Mesendoderm (in vitro differentiated cells): ENCODE measurements at regions not wholly inside any gene's neighbourhood (a gene's known extent, or its start where the extent isn't known, plus 50 kb on each side); places are given as distances from the start of the nearest gene placed in this dataset.

ENCODE experiments used
- DNase-seq: peaks from one replicate; pipeline ENCODE4 v3.0.0; 2013
- H2AK5ac ChIP-seq: 2 replicates; pipeline ENCODE4 v1.6.1; 2013; ENCODE audit warnings: low read length, inconsistent platforms
- H2BK120ac ChIP-seq: 2 replicates; pipeline ENCODE4 v1.6.1; 2013; ENCODE audit warnings: low read depth, mild to moderate bottlenecking, low read length, moderate library complexity, mixed read lengths
- H2BK15ac ChIP-seq: replicated peaks from 2 replicates; pipeline ENCODE4 v1.6.1; 2013; ENCODE audit warnings: low read depth, mild to moderate bottlenecking, moderate library complexity
- H2BK5ac ChIP-seq: 2 replicates; pipeline ENCODE4 v1.6.1; 2013; ENCODE audit warnings: low read length, inconsistent platforms
- H3K18ac ChIP-seq: 2 replicates; pipeline ENCODE4 v1.6.1; 2013; ENCODE audit warnings: mild to moderate bottlenecking, low read length, mixed read lengths
- H3K23ac ChIP-seq: one replicate; pipeline ENCODE4 v1.6.1; 2013; ENCODE audit warnings: low read length
- H3K27ac ChIP-seq: 2 replicates; pipeline ENCODE4 v1.5.1; 2013; ENCODE audit warnings: low read depth, mild to moderate bottlenecking, inconsistent platforms, low read length, moderate library complexity
- H3K27me3 ChIP-seq: 2 replicates; pipeline ENCODE4 v1.6.1; 2013; ENCODE audit warnings: low read length, control low read depth, mild to moderate bottlenecking, inconsistent platforms; ENCODE audit not compliant: insufficient read depth, poor library complexity
- H3K36me3 ChIP-seq: 2 replicates; pipeline ENCODE4 v1.6.1; 2013; ENCODE audit warnings: low read length, inconsistent platforms; ENCODE audit not compliant: control insufficient read depth, insufficient read depth
- H3K4ac ChIP-seq: one replicate; pipeline ENCODE4 v1.6.1; 2013; ENCODE audit warnings: low read depth, mild to moderate bottlenecking, low read length, moderate library complexity
- H3K4me1 ChIP-seq: 2 replicates; pipeline ENCODE4 v1.6.1; 2013; ENCODE audit warnings: low read depth, low read length, inconsistent platforms; ENCODE audit not compliant: control insufficient read depth
- H3K4me2 ChIP-seq: 2 replicates; pipeline ENCODE4 v1.6.1; 2013; ENCODE audit warnings: low read length
- H3K4me3 ChIP-seq: 2 replicates; pipeline ENCODE4 v1.5.1; 2013; ENCODE audit warnings: mild to moderate bottlenecking, low read length
- H3K56ac ChIP-seq: one replicate; pipeline ENCODE4 v1.6.1; 2013; ENCODE audit warnings: low read length
- H3K79me1 ChIP-seq: 2 replicates; pipeline ENCODE4 v1.6.1; 2013; ENCODE audit warnings: low read length, inconsistent platforms
- H3K79me2 ChIP-seq: 2 replicates; pipeline ENCODE4 v1.6.1; 2013; ENCODE audit warnings: mild to moderate bottlenecking, low read length; ENCODE audit not compliant: control insufficient read depth, insufficient read depth
- H3K9ac ChIP-seq: 2 replicates; pipeline ENCODE4 v1.6.1; 2013; ENCODE audit warnings: low read length, inconsistent platforms
- H4K5ac ChIP-seq: one replicate; pipeline ENCODE4 v1.6.1; 2013; ENCODE audit warnings: low read length
- H4K8ac ChIP-seq: one replicate; pipeline ENCODE4 v1.6.1; 2013; ENCODE audit warnings: low read depth, mild to moderate bottlenecking, control low read depth, low read length, moderate library complexity
- WGBS: extraction: QIAGEN DNeasy Blood & Tissue Kit; methylation state at CpG from one replicate; pipeline ENCODE4 v1.1.7; 2013; ENCODE audit warnings: low lambda C conversion rate, missing lambda C conversion rate; ENCODE audit not compliant: insufficient coverage; ENCODE audit errors: extremely low coverage; 5-methylcytosine and 5-hydroxymethylcytosine counted together

GRCh38 chr20:46814366-46815232, 80.0 kb upstream of the EYA2 start:
- no peak overlapping the region for H3K18ac ChIP-seq
- H3K27me3 ChIP-seq, result no peaks in the 10 kb centered on the region
- H4K5ac ChIP-seq, result no peak overlapping the region
- no peaks in the 10 kb centered on the region for H3K79me2 ChIP-seq
- no peak overlapping the region for H3K9ac ChIP-seq
- H3K79me1 ChIP-seq, result no peaks in the 10 kb centered on the region
- H3K4me3 ChIP-seq, result no peak overlapping the region
- H3K36me3 ChIP-seq, result no peaks in the 10 kb centered on the region
- H3K23ac ChIP-seq, result no peak overlapping the region
- DNase-seq, result peak; percentile 93
- H3K4me1 ChIP-seq, result no peaks in the 10 kb centered on the region
- H3K27ac ChIP-seq, result no peak overlapping the region
- H3K4me2 ChIP-seq, result no peak overlapping the region
- no peak overlapping the region for H2BK15ac ChIP-seq
- no CpG with 5 or more reads among the region's 8 CpGs for WGBS
- no peak overlapping the region for H3K4ac ChIP-seq
- no peak overlapping the region for H2AK5ac ChIP-seq
- no peak overlapping the region for H4K8ac ChIP-seq
- H2BK5ac ChIP-seq, result no peak overlapping the region
- no peak overlapping the region for H3K56ac ChIP-seq
- H2BK120ac ChIP-seq, result no peak overlapping the region

DNA sequence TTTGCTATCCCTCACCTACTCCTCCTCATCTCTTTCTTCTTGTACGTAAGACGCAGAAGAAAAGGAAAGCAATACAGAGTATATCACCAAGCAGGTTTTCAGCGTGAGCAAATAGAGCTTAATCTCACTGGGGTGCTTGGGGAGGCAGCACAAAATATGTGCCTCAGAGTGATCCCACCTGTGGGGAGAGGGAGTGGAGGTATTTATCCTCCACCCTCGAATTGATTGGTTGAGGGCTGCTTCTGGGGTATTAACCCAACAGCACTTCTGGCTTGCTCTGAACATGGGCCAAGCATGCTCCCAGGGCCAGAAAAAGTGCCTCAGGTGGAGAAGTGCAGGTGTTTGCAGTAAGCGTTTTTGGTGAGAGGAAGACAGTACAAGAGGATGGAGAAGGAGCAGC, 78.5 kb upstream of the EYA2 start:
- no peak for DNase-seq
- H3K4ac ChIP-seq, result no peak overlapping the region
- no peak overlapping the region for H3K4me3 ChIP-seq
- H3K4me1 ChIP-seq, result no peaks in the 10 kb centered on the region
- H3K18ac ChIP-seq, result no peak overlapping the region
- no peak overlapping the region for H2AK5ac ChIP-seq
- H4K5ac ChIP-seq, result no peak overlapping the region
- no peaks in the 10 kb centered on the region for H3K27me3 ChIP-seq
- no peaks in the 10 kb centered on the region for H3K79me2 ChIP-seq
- no peak overlapping the region for H2BK15ac ChIP-seq
- H3K79me1 ChIP-seq, result no peaks in the 10 kb centered on the region
- no peak overlapping the region for H3K56ac ChIP-seq
- WGBS, result no CpG with 5 or more reads among the region's 5 CpGs
- H3K9ac ChIP-seq, result no peak overlapping the region
- H3K27ac ChIP-seq, result no peak overlapping the region
- H4K8ac ChIP-seq, result no peak overlapping the region
- no peak overlapping the region for H2BK5ac ChIP-seq
- H3K4me2 ChIP-seq, result no peak overlapping the region
- no peak overlapping the region for H3K23ac ChIP-seq
- H3K36me3 ChIP-seq, result no peaks in the 10 kb centered on the region
- H2BK120ac ChIP-seq, result no peak overlapping the region

DNA sequence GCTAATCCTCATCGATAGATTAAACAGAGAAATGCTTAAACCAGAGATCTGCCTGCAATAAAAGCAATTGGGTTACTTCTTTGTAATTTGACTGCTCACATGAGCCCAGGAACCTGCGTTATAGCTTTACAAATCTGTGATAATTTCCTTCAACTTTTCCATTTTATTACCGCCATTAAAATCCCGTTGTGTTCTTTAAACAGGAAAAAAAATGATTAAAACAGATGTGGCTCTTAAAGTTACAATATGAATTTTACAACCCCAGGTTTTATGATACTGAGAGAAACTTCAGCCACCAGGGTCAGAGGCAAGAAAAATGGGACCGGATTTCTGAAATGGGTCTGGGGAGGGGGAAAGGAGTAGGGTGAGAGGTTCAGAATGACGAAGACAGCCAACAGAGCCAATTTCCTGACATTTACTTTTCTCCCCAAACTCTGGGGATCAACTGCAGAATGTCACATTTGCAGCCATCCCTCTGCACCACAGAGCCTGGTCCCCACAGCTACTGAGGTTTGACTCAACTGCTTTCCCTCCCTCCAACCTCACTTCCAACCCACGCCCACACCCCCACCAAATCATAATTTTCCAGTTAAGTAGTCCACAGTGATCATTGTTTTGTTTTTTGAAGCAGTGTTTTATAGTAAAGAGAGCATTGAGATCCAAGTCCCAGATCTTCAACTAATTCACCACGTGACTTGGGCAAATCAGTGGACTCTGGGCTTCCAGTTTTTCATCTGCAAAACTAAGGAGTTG, 77.6 kb upstream of the EYA2 start:
- no CpG with 5 or more reads among the region's 8 CpGs for WGBS
- Histone ChIP-seq H2BK15ac (no peak overlapping the region), H4K5ac (no peak overlapping the region), H3K23ac (no peak overlapping the region), H3K18ac (no peak overlapping the region), H3K4me3 (no peak overlapping the region), H3K27ac (no peak overlapping the region), H3K27me3 (no peaks in the 10 kb centered on the region), H3K4me2 (no peak overlapping the region), H2AK5ac (no peak overlapping the region), H3K4ac (no peak overlapping the region), H3K36me3 (no peaks in the 10 kb centered on the region), H2BK5ac (no peak overlapping the region), H3K4me1 (no peaks in the 10 kb centered on the region), H3K79me1 (no peaks in the 10 kb centered on the region), H3K9ac (no peak overlapping the region), H4K8ac (no peak overlapping the region), H2BK120ac (no peak overlapping the region), H3K79me2 (no peaks in the 10 kb centered on the region), H3K56ac (no peak overlapping the region)
- no peak for DNase-seq

DNA sequence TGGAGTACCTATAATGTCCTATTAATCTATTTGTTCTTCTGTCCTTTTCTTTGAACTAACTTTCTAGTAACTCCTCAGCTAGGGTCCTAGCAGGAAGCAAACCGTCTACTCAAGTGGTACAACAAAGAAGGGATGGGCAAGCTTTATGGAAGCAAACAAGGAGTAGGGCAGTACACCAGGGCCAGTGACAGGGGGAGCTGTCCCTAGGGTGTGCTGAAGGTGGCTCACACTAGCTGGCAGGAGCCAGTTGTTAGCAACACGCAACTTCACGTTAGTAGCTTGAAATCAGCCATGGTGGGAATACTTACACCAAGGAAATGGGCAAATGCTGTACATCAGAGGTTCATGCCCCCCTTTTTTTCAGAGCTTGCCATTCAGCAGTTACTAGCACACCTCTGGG, 74.0 kb upstream of the EYA2 start:
- Histone ChIP-seq H3K18ac (no peak overlapping the region), H2BK15ac (no peak overlapping the region), H3K27me3 (no peaks in the 10 kb centered on the region), H3K79me1 (no peaks in the 10 kb centered on the region), H3K27ac (no peak overlapping the region), H3K56ac (no peak overlapping the region), H3K23ac (no peak overlapping the region), H2BK120ac (no peak overlapping the region), H2BK5ac (no peak overlapping the region), H3K4ac (no peak overlapping the region), H4K5ac (no peak overlapping the region), H2AK5ac (no peak overlapping the region), H4K8ac (no peak overlapping the region), H3K79me2 (no peaks in the 10 kb centered on the region), H3K4me2 (no peak overlapping the region), H3K4me3 (no peak overlapping the region), H3K4me1 (no peaks in the 10 kb centered on the region), H3K9ac (no peak overlapping the region), H3K36me3 (no peaks in the 10 kb centered on the region)
- DNase-seq, result no peak
- WGBS, result no CpG with 5 or more reads among the region's 3 CpGs

DNA sequence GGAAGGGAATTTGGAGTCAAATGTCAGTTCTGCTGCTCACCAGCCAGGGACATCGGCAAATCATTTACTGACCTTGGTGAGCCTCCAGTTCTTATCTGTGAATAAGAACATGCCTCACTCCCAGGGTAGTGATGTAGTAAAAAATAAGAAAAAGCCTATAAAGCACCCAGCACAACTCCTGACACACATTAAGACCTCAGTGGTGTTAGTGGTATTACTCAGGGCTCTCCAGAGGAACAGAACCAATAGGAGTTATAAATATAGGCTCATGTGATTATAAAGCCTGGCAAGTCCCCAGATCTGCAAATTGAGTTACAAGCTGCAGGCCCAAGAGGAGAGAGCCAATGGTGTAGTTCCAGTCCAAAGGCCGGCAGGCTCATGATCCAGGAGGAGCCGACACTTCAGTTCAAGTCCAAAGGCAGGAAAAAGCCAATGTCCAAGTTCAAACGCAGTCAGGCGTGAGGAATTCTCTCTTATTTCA, 71.3 kb upstream of the EYA2 start:
- H3K23ac ChIP-seq, result no peak overlapping the region
- H3K4me3 ChIP-seq, result no peak overlapping the region
- H3K56ac ChIP-seq, result no peak overlapping the region
- H2BK5ac ChIP-seq, result no peak overlapping the region
- no peak for DNase-seq
- H3K36me3 ChIP-seq, result no peaks in the 10 kb centered on the region
- H3K79me2 ChIP-seq, result no peaks in the 10 kb centered on the region
- H4K8ac ChIP-seq, result no peak overlapping the region
- H3K27ac ChIP-seq, result no peak overlapping the region
- H3K4ac ChIP-seq, result no peak overlapping the region
- no peak overlapping the region for H3K4me2 ChIP-seq
- no peaks in the 10 kb centered on the region for H3K4me1 ChIP-seq
- H3K27me3 ChIP-seq, result no peaks in the 10 kb centered on the region
- H4K5ac ChIP-seq, result no peak overlapping the region
- no peak overlapping the region for H3K18ac ChIP-seq
- no peak overlapping the region for H2BK120ac ChIP-seq
- H3K9ac ChIP-seq, result no peak overlapping the region
- no peak overlapping the region for H2AK5ac ChIP-seq
- no peak overlapping the region for H2BK15ac ChIP-seq
- no peaks in the 10 kb centered on the region for H3K79me1 ChIP-seq
- WGBS, result no CpG with 5 or more reads among the region's 5 CpGs
